ENCODE measurements at regions not wholly inside any gene's neighbourhood (a gene's known extent, or its start where the extent isn't known, plus 50 kb on each side); places are given as distances from the start of the nearest gene placed in this dataset.

- no peaks in the 10 kb centered on the region for H3K36me3 ChIP-seq (ENCODE audit: insufficient read depth, low read length)
- H2AFZ ChIP-seq (ENCODE audit: low read depth, low read length) = no peak overlapping the region
- H3K4me1 ChIP-seq (ENCODE audit: insufficient read depth, low read length) = no peaks in the 10 kb centered on the region
- no peak overlapping the region for H3K4me3 ChIP-seq (ENCODE audit: low read length)
- no peaks in the 10 kb centered on the region for H3K27me3 ChIP-seq (ENCODE audit: insufficient read depth, low read length)
- no peaks in the 10 kb centered on the region for H3K9me3 ChIP-seq (ENCODE audit: low read length)
These were observed 213.1 kb upstream of the ZFP64 start for GRCh38 chr20:52404671-52405070.

DNA sequence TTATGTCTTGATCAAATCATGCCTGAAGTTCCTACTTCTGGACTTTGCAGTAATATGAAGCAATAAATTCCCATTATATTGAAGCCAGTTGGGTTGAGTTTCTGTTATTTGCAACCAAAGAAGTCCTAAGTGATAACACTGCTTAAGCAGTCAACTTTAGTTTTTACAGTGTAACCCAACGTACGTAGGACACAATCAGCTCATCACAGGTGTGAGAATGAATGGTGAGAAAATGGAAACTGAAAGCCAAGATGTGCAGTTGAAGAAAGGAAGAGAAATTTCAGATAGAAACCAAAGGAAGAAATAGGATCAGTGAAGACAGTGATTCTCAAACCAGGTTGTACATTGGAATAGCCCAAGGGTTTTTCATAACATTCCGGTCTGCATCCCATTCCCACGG is 211.4 kb upstream of the ZFP64 start:
- H3K36me3 ChIP-seq (ENCODE audit: insufficient read depth, low read length) = no peaks in the 10 kb centered on the region
- H3K27me3 ChIP-seq (ENCODE audit: insufficient read depth, low read length) = no peaks in the 10 kb centered on the region
- no peaks in the 10 kb centered on the region for H3K4me1 ChIP-seq (ENCODE audit: insufficient read depth, low read length)
- no peak overlapping the region for H3K4me3 ChIP-seq (ENCODE audit: low read length)
- no peaks in the 10 kb centered on the region for H3K9me3 ChIP-seq (ENCODE audit: low read length)
- H2AFZ ChIP-seq (ENCODE audit: low read depth, low read length) = no peak overlapping the region

GRCh38 chr20:52402514-52402913 is 210.9 kb upstream of the ZFP64 start:
- Histone ChIP-seq H3K4me1 (ENCODE audit: insufficient read depth, low read length) (no peaks in the 10 kb centered on the region), H3K36me3 (ENCODE audit: insufficient read depth, low read length) (no peaks in the 10 kb centered on the region), H3K9me3 (ENCODE audit: low read length) (no peaks in the 10 kb centered on the region), H3K27me3 (ENCODE audit: insufficient read depth, low read length) (no peaks in the 10 kb centered on the region), H3K4me3 (ENCODE audit: low read length) (no peak overlapping the region), H2AFZ (ENCODE audit: low read depth, low read length) (no peak overlapping the region)

GRCh38 chr20:52401431-52401830 is 209.9 kb upstream of the ZFP64 start:
- Histone ChIP-seq H3K9me3 (ENCODE audit: low read length) (no peaks in the 10 kb centered on the region), H3K4me3 (ENCODE audit: low read length) (no peak overlapping the region), H3K4me1 (ENCODE audit: insufficient read depth, low read length) (no peaks in the 10 kb centered on the region), H3K27me3 (ENCODE audit: insufficient read depth, low read length) (no peaks in the 10 kb centered on the region), H3K36me3 (ENCODE audit: insufficient read depth, low read length) (no peaks in the 10 kb centered on the region), H2AFZ (ENCODE audit: low read depth, low read length) (no peak overlapping the region)

DNA sequence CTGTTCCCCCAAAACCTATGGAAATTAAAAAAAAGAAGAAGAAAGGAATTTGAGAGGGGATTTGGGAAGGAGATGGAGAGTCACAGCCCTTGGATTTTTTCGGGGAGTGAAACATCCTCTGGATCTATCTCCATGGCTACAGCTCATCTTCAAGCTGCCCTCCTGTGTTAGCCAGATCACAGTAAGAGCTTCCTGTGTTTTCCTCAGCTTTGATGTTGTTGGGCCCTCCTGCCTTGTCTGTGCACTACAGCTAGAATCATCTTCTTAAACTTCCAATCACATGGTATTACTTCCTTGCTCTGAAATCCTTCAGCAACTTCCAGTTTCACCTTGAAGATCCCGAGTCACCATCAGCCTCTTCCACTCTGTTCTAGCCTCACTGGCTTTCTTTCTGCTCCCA is 207.8 kb upstream of the ZFP64 start:
- H3K36me3 ChIP-seq (ENCODE audit: insufficient read depth, low read length) = no peaks in the 10 kb centered on the region
- H3K4me1 ChIP-seq (ENCODE audit: insufficient read depth, low read length) = no peaks in the 10 kb centered on the region
- H3K9me3 ChIP-seq (ENCODE audit: low read length) = no peaks in the 10 kb centered on the region
- H3K27me3 ChIP-seq (ENCODE audit: insufficient read depth, low read length) = no peaks in the 10 kb centered on the region
- no peak overlapping the region for H3K4me3 ChIP-seq (ENCODE audit: low read length)
- no peak overlapping the region for H2AFZ ChIP-seq (ENCODE audit: low read depth, low read length)

DNA sequence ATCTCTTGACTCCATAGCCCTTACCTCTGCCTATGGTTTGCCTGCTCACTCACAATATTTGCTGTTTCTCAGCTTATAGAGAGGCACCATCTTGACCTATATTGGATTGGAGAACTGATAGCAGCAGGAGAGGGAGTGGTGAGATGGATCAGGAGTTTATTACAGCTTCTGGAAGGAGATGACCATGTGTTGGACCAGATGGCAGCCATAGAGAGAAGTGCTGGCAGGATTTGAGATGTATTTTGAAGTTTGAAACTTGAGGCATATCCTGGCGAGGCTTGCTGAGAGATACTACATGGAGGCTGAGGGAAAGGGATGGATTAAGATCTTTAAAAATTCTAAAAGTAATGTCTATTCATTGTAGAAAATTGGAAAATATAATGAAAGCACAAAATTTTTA is 198.0 kb upstream of the ZFP64 start:
- peaks cover 1% of the 10 kb centered on the region for H3K9me3 ChIP-seq (ENCODE audit: low read length)
- H2AFZ ChIP-seq (ENCODE audit: low read depth, low read length) = no peak overlapping the region
- no peaks in the 10 kb centered on the region for H3K36me3 ChIP-seq (ENCODE audit: insufficient read depth, low read length)
- no peaks in the 10 kb centered on the region for H3K27me3 ChIP-seq (ENCODE audit: insufficient read depth, low read length)
- H3K4me3 ChIP-seq (ENCODE audit: low read length) = no peak overlapping the region
- no peaks in the 10 kb centered on the region for H3K4me1 ChIP-seq (ENCODE audit: insufficient read depth, low read length)

GRCh38 chr20:52383995-52384621 is 192.5 kb upstream of the ZFP64 start:
- no peaks in the 10 kb centered on the region for H3K4me1 ChIP-seq (ENCODE audit: insufficient read depth, low read length)
- H3K9me3 ChIP-seq (ENCODE audit: low read length) = no peaks in the 10 kb centered on the region
- H2AFZ ChIP-seq (ENCODE audit: low read depth, low read length) = no peak overlapping the region
- no peak overlapping the region for H3K4me3 ChIP-seq (ENCODE audit: low read length)
- H3K36me3 ChIP-seq (ENCODE audit: insufficient read depth, low read length) = no peaks in the 10 kb centered on the region
- H3K27me3 ChIP-seq (ENCODE audit: insufficient read depth, low read length) = no peaks in the 10 kb centered on the region

GRCh38 chr20:52382933-52383332 is 191.4 kb upstream of the ZFP64 start:
- no peaks in the 10 kb centered on the region for H3K9me3 ChIP-seq (ENCODE audit: low read length)
- no peaks in the 10 kb centered on the region for H3K4me1 ChIP-seq (ENCODE audit: insufficient read depth, low read length)
- H3K36me3 ChIP-seq (ENCODE audit: insufficient read depth, low read length) = no peaks in the 10 kb centered on the region
- H2AFZ ChIP-seq (ENCODE audit: low read depth, low read length) = no peak overlapping the region
- H3K4me3 ChIP-seq (ENCODE audit: low read length) = no peak overlapping the region
- H3K27me3 ChIP-seq (ENCODE audit: insufficient read depth, low read length) = no peaks in the 10 kb centered on the region

GRCh38 chr20:52379723-52380336 is 188.3 kb upstream of the ZFP64 start:
- H3K4me1 ChIP-seq (ENCODE audit: insufficient read depth, low read length) = no peaks in the 10 kb centered on the region
- no peaks in the 10 kb centered on the region for H3K36me3 ChIP-seq (ENCODE audit: insufficient read depth, low read length)
- H2AFZ ChIP-seq (ENCODE audit: low read depth, low read length) = no peak overlapping the region

DNA sequence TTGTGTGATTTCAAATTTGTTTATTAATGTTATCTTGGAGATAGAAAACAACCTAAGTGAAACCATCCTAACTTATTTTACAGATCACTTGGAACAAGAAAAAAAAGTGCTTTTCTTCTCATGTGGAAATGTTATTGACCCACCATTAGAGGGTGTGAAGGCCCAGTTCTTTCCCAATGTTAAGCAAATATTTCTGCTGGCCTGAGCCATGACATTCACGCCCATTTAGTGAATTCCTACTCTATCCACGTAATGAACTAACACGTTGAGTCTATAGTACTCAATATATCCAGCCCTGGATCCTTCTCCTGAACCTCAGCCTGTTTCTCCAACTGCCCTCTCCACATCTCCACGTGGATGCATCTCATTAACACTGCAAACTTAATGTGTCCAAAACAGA is 180.6 kb upstream of the ZFP64 start:
- Histone ChIP-seq H2AFZ (ENCODE audit: low read depth, low read length) (no peak overlapping the region), H3K9me3 (ENCODE audit: low read length) (peaks cover 3% of the 10 kb centered on the region), H3K4me1 (ENCODE audit: insufficient read depth, low read length) (no peaks in the 10 kb centered on the region), H3K27me3 (ENCODE audit: insufficient read depth, low read length) (no peaks in the 10 kb centered on the region), H3K4me3 (ENCODE audit: low read length) (no peak overlapping the region), H3K36me3 (ENCODE audit: insufficient read depth, low read length) (no peaks in the 10 kb centered on the region)

More at GRCh38 chr20:52379723-52380336, 188.3 kb upstream of the ZFP64 start:
- no peaks in the 10 kb centered on the region for H3K27me3 ChIP-seq (ENCODE audit: insufficient read depth, low read length)
- H3K4me3 ChIP-seq (ENCODE audit: low read length) = no peak overlapping the region
- no peaks in the 10 kb centered on the region for H3K9me3 ChIP-seq (ENCODE audit: low read length)

DNA sequence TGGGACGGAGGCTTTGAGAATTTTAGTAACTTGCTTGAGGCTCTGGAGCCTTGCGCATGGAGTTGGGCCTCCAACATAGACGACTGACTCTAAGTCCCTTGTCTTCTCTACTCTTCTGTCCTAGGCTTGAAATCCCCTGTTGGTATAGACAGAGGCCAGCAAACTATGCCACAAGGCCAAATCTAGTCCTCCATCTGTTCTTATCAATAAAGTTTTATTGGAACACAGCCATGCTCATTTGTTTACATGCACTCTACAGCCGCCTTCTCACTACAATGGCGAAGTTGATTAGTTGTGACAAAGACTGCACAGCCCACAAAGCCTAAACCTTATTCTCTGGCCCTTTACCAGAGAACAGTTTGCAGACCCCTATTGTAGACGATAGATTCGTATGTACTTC is 174.1 kb upstream of the ZFP64 start:
- no peak overlapping the region for H3K4me3 ChIP-seq (ENCODE audit: low read length)
- H3K36me3 ChIP-seq (ENCODE audit: insufficient read depth, low read length) = no peaks in the 10 kb centered on the region
- peaks cover 3% of the 10 kb centered on the region for H3K9me3 ChIP-seq (ENCODE audit: low read length)
- no peaks in the 10 kb centered on the region for H3K4me1 ChIP-seq (ENCODE audit: insufficient read depth, low read length)
- H3K27me3 ChIP-seq (ENCODE audit: insufficient read depth, low read length) = no peaks in the 10 kb centered on the region
- no peak overlapping the region for H2AFZ ChIP-seq (ENCODE audit: low read depth, low read length)

DNA sequence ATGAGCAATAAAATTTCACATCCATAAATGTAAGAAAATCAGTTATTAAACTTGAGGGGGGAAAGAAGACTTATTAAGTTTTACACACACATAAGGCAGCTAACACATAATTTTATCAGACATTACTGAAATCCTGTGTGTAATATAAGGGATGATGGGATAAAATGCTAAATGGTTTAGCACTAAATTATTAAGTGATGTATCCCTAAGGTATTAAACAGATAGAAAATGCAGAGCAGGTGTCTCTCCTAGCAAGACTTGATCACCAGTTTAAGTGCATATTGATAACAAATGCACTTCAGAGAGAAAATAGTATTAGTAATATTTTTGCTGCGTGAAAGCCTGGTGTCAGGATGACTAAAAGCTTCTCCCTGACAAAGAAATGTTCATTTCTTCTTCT is 172.8 kb upstream of the ZFP64 start:
- no peaks in the 10 kb centered on the region for H3K27me3 ChIP-seq (ENCODE audit: insufficient read depth, low read length)
- no peaks in the 10 kb centered on the region for H3K36me3 ChIP-seq (ENCODE audit: insufficient read depth, low read length)
- no peak overlapping the region for H3K4me3 ChIP-seq (ENCODE audit: low read length)
- no peak overlapping the region for H2AFZ ChIP-seq (ENCODE audit: low read depth, low read length)
- no peaks in the 10 kb centered on the region for H3K9me3 ChIP-seq (ENCODE audit: low read length)
- no peaks in the 10 kb centered on the region for H3K4me1 ChIP-seq (ENCODE audit: insufficient read depth, low read length)

DNA sequence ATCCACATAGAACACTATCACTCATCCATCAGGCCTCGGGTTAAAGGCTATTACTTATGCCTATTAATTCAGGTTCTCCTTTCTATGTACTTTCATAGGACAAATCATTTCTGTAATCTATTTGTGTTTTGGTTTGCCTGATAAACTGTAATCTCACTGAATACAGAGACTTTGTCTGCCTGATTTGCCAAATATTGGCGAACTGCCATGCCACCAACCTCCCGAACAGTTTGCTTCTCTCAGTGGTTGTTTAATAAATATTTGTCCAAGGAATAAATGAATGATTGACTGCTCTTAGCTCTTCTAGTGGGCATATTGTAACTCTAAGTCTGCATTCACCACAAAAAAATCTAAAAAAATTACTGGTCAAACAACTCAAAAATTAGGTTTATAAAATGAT is 170.1 kb upstream of the ZFP64 start:
- Histone ChIP-seq H2AFZ (ENCODE audit: low read depth, low read length) (no peak overlapping the region), H3K4me1 (ENCODE audit: insufficient read depth, low read length) (no peaks in the 10 kb centered on the region), H3K36me3 (ENCODE audit: insufficient read depth, low read length) (no peaks in the 10 kb centered on the region), H3K4me3 (ENCODE audit: low read length) (no peak overlapping the region), H3K9me3 (ENCODE audit: low read length) (no peaks in the 10 kb centered on the region), H3K27me3 (ENCODE audit: insufficient read depth, low read length) (no peaks in the 10 kb centered on the region)

DNA sequence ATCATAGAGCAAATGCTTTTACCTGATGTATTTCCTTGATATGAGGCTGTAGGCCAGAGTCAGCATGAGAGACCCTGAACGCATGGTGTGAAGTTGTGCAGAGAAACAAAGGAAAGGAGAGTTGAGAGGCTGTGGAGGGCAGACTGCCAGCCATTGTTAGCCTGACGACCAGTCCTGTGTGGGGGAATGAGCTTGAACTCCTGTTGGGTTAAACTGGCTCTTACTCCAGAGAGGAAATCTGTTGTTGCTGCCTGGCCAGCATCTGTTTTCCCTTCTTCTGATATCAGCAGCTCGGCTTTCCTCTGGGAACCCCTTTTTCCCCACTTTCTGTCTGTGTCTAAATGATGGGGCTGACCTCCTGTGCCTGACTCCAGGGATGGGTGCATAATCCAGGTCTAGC is 158.2 kb upstream of the ZFP64 start:
- no peak overlapping the region for H3K4me3 ChIP-seq (ENCODE audit: low read length)
- H2AFZ ChIP-seq (ENCODE audit: low read depth, low read length) = no peak overlapping the region
- H3K36me3 ChIP-seq (ENCODE audit: insufficient read depth, low read length) = no peaks in the 10 kb centered on the region
- peaks cover 2% of the 10 kb centered on the region for H3K9me3 ChIP-seq (ENCODE audit: low read length)
- H3K4me1 ChIP-seq (ENCODE audit: insufficient read depth, low read length) = no peaks in the 10 kb centered on the region
- H3K27me3 ChIP-seq (ENCODE audit: insufficient read depth, low read length) = no peaks in the 10 kb centered on the region
